ACC112 (cell line): ENCODE measurements at regions not wholly inside any gene's neighbourhood (a gene's known extent, or its start where the extent isn't known, plus 50 kb on each side); places are given as distances from the start of the nearest gene placed in this dataset.

Experiments
- H2AFZ ChIP-seq: fragments of 200-600 bp; sonication (generic); one replicate; pipeline ENCODE4 v1.6.0; 2017; ENCODE audit warnings: antibody characterized with exemption, low read length; ENCODE audit not compliant: unreplicated experiment
- H3K27ac ChIP-seq: fragments of 200-600 bp; sonication (generic); 2 replicates; pipeline ENCODE4 v1.5.1; 2014; ENCODE audit warnings: low read depth, mild to moderate bottlenecking, antibody characterized with exemption, low read length, moderate library complexity
- H3K27me3 ChIP-seq: fragments of 200-600 bp; sonication (generic); 2 replicates; pipeline ENCODE4 v1.6.1; 2014; ENCODE audit warnings: mild to moderate bottlenecking, antibody characterized with exemption, low read length, moderate library complexity, mixed read lengths; ENCODE audit not compliant: insufficient read depth
- H3K36me3 ChIP-seq: fragments of 200-600 bp; sonication (generic); 2 replicates; pipeline ENCODE4 v1.6.1; 2016; ENCODE audit warnings: mild to moderate bottlenecking, antibody characterized with exemption, low read length, moderate library complexity, mixed read lengths; ENCODE audit not compliant: insufficient read depth
- H3K4me1 ChIP-seq: fragments of 200-600 bp; sonication (generic); one replicate; pipeline ENCODE4 v1.6.1; 2016; ENCODE audit warnings: low read length, mixed read lengths; ENCODE audit not compliant: insufficient read depth, unreplicated experiment, control insufficient read depth
- H3K4me3 ChIP-seq: fragments of 200-600 bp; sonication (generic); 2 replicates; pipeline ENCODE4 v1.5.1; 2014; ENCODE audit warnings: mild to moderate bottlenecking, low read depth, low read length
- H3K79me2 ChIP-seq: fragments of 200-600 bp; sonication (generic); one replicate; pipeline ENCODE4 v1.6.0; 2016; ENCODE audit warnings: low read length; ENCODE audit not compliant: control insufficient read depth, unreplicated experiment, insufficient read depth

DNA sequence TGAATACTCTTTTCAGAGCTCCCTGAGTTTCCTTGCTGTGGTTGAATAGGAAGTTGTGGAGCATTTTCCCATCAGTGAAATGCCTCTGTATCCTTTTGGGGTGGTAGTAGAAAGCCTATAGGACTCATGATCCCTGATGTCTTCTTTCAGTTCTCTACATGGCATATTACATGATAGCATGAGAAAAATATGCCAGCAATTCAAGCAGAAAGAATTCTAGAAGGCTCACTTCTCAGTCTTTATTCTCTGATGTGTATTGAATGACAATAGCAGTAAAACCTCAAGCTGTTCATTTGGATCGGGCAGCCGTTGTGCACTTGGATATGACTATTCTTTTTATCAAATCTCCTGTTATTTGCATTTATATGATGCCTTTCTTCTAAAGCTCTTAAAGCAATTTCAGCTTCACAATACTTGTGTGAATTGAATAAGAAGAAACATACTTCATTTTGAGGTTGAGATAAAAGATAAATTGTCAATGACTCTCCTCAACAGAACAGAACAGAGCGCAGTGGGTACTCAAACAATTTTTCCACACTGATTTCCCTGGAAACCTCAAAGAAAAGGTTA, 251.5 kb upstream of the FBXO33 start:
- Histone ChIP-seq H3K27ac (no peak overlapping the region), H3K79me2 (no peaks in the 10 kb centered on the region), H3K4me1 (no peaks in the 10 kb centered on the region)

DNA sequence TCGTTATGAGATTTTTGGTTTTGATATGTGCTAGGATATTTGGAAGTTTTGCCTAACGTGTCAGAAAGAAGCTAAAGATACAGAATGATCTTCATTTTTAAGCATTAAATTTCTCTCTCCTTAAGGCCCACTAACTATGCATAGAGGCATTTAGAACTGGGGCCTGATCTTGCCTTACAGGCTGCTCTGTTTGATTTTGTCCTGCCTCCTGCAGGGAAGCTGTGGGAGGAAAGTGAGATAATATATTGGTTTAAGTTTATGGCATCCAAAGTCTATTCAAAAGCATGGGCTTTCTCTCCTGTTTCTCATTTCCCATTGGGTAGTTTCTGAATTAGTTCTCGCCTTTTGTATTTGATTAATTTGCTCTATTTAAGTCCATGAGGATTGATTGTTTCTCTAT, 250.3 kb upstream of the FBXO33 start:
- Histone ChIP-seq H3K4me3 (no peak overlapping the region), H3K79me2 (no peaks in the 10 kb centered on the region), H3K27ac (no peak overlapping the region), H3K4me1 (no peaks in the 10 kb centered on the region), H3K36me3 (no peaks in the 10 kb centered on the region), H2AFZ (no peak overlapping the region), H3K27me3 (no peaks in the 10 kb centered on the region)

More for the DNA sequence above, 251.5 kb upstream of the FBXO33 start:
- Histone ChIP-seq H3K4me3 (no peak overlapping the region), H3K36me3 (no peaks in the 10 kb centered on the region), H2AFZ (no peak overlapping the region), H3K27me3 (no peaks in the 10 kb centered on the region)

GRCh38 chr14:39681782-39682399, 249.7 kb upstream of the FBXO33 start:
- Histone ChIP-seq H3K79me2 (no peaks in the 10 kb centered on the region), H3K27ac (no peak overlapping the region), H3K4me3 (no peak overlapping the region), H3K4me1 (no peaks in the 10 kb centered on the region), H3K36me3 (no peaks in the 10 kb centered on the region), H2AFZ (no peak overlapping the region), H3K27me3 (no peaks in the 10 kb centered on the region)

DNA sequence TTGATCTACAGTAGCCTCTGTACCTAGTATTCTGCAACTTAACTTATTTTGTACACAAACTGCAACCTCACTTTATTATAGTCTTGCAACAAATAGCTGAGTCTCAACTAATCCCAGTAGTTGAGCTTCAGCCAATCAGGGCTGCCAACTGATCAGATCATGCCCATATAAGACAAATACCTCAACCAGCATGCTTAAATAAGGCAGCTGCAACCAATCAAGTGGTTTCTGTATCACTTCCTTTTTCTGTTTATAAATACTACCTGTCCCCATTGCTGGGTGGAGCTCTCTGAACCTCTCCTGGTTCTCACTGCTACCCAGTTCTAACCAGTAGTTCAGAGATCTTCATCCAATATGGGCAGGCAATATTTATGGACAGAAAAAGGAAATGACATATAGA, 248.5 kb upstream of the FBXO33 start:
- Histone ChIP-seq H3K79me2 (no peaks in the 10 kb centered on the region), H3K27ac (no peak overlapping the region), H3K4me3 (no peak overlapping the region), H3K4me1 (no peaks in the 10 kb centered on the region), H3K27me3 (no peaks in the 10 kb centered on the region), H3K36me3 (no peaks in the 10 kb centered on the region), H2AFZ (no peak overlapping the region)

GRCh38 chr14:39673734-39674133, 241.5 kb upstream of the FBXO33 start:
- no peak overlapping the region for H3K4me3 ChIP-seq
- no peak overlapping the region for H3K27ac ChIP-seq
- H3K79me2 ChIP-seq, result no peaks in the 10 kb centered on the region
- H3K27me3 ChIP-seq, result no peaks in the 10 kb centered on the region
- no peaks in the 10 kb centered on the region for H3K4me1 ChIP-seq
- no peaks in the 10 kb centered on the region for H3K36me3 ChIP-seq
- H2AFZ ChIP-seq, result no peak overlapping the region

- H3K27ac ChIP-seq, result no peak overlapping the region
- H3K4me1 ChIP-seq, result no peaks in the 10 kb centered on the region
- H3K27me3 ChIP-seq, result no peaks in the 10 kb centered on the region
- H3K4me3 ChIP-seq, result no peak overlapping the region
- no peak overlapping the region for H2AFZ ChIP-seq
- H3K36me3 ChIP-seq, result no peaks in the 10 kb centered on the region
- H3K79me2 ChIP-seq, result no peaks in the 10 kb centered on the region
Measured at GRCh38 chr14:39673270-39673711, 241.1 kb upstream of the FBXO33 start.

GRCh38 chr14:39668449-39668848, 236.2 kb upstream of the FBXO33 start:
- Histone ChIP-seq H3K4me1 (no peaks in the 10 kb centered on the region), H2AFZ (no peak overlapping the region), H3K27me3 (no peaks in the 10 kb centered on the region), H3K27ac (no peak overlapping the region), H3K79me2 (no peaks in the 10 kb centered on the region), H3K36me3 (no peaks in the 10 kb centered on the region), H3K4me3 (no peak overlapping the region)

DNA sequence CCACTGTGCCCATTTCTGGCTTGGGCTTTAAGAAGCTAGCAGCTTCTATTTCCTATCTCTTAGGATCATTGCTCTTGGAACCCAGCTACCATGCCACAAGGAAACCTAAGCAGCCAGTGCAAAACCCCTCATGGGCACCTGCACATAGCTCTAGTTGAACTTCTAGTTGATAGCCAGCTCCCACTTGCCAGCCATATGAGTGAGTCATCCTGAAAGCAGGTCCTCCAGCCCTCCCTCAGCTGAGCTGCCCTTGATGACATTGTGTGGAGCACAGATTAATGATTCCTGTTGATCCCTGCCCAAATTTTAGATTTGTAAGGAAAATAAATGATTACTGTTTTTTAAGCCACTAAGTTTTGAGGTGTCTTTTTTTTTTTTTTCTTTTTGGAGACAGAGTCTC, 234.2 kb upstream of the FBXO33 start:
- Histone ChIP-seq H3K79me2 (no peaks in the 10 kb centered on the region), H3K4me3 (no peak overlapping the region), H3K27me3 (no peaks in the 10 kb centered on the region), H2AFZ (no peak overlapping the region), H3K4me1 (no peaks in the 10 kb centered on the region), H3K27ac (no peak overlapping the region), H3K36me3 (no peaks in the 10 kb centered on the region)

DNA sequence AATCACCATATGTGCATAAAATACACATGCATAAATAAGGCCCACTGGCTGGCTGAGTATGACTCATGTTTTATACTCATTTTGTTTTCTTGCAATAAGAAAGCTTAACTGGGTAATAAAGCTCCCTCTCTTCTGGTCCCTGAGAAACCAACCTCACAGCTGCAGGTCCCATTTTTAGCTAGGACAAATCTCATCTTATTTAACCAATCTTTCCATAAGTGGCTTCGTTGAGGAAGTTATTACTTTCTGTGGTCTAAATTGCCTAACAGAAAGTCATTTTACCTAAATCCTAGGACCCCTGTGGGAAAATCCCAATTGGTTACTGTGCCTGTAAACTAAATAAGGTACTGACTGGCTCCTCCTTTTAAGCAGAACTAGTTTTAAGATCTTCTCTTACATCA, 232.8 kb upstream of the FBXO33 start:
- no peak overlapping the region for H2AFZ ChIP-seq

DNA sequence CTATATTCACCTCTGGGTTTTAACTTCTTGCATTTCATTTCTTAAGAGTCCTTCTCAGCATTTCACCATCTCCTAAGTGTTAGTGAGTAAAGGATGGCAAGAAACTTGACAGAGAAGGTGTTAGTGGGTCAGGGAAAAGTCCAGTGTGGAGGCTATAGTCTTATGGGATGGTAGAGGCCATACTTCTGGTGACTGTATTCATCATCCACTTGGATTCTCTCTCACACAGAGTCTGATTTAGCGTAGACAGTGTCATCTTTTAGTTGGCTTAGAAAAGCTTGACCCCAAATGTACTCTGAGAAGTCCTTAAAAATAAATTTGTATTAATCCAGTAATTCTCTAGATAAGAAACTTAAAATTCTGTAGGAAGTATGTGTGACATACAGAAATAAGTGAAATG, 232.4 kb upstream of the FBXO33 start:
- Histone ChIP-seq H3K4me3 (no peak overlapping the region), H3K36me3 (no peaks in the 10 kb centered on the region), H3K4me1 (no peaks in the 10 kb centered on the region), H3K27me3 (no peaks in the 10 kb centered on the region), H2AFZ (no peak overlapping the region), H3K27ac (no peak overlapping the region), H3K79me2 (no peaks in the 10 kb centered on the region)

More for the DNA sequence above, 232.8 kb upstream of the FBXO33 start:
- Histone ChIP-seq H3K36me3 (no peaks in the 10 kb centered on the region), H3K27ac (no peak overlapping the region), H3K27me3 (no peaks in the 10 kb centered on the region), H3K4me1 (no peaks in the 10 kb centered on the region), H3K4me3 (no peak overlapping the region), H3K79me2 (no peaks in the 10 kb centered on the region)

DNA sequence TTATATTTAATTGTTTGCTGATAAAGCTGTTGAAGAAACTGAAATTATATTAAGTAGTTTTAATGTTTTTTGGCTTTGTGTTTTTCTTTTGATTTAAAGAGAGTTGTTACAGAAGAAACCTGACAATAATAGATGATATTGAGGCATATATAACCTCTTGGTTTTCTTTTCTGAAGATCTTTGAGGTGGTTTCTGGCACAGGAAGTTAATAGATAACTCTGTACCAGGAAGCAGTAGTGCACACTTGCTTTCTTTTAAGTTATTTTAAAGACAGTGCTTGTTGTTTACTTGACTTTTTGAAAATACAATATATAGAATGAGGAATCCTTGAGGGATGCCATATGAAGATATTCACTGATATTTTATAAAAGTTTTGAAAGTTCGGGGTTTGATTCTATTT, 209.0 kb upstream of the FBXO33 start:
- Histone ChIP-seq H3K27me3 (no peaks in the 10 kb centered on the region), H3K4me1 (no peaks in the 10 kb centered on the region), H3K36me3 (no peaks in the 10 kb centered on the region), H2AFZ (no peak overlapping the region), H3K27ac (no peak overlapping the region), H3K79me2 (no peaks in the 10 kb centered on the region), H3K4me3 (no peak overlapping the region)
